ENCODE measurements at regions not wholly inside any gene's neighbourhood (a gene's known extent, or its start where the extent isn't known, plus 50 kb on each side); places are given as distances from the start of the nearest gene placed in this dataset.
A peak's percentile ranks its signal among the peaks of the same experiment; 100 is the strongest.

GRCh38 chr5:74242516-74242915 is 398.0 kb downstream of the ENC1 start:
- in situ Hi-C loops (cut with MboI; ENCODE audit: low pct_unique_long_range_greater_than_20kb in 2 of 9, low sequenced_read_pairs in 9 of 9, unreplicated experiment in 9 of 9): no loop called here
- H3K4me3 ChIP-seq: no peak overlapping the region
- WGBS, 10 experiments: 28 to 83% (median 63%) methylated on average over 1 to 3 of the region's 3 CpGs; no CpG with 5 or more reads in 2 of the 10 experiments
- H3K4me1 ChIP-seq (replicated peaks in 1 of 2): no peaks in the 10 kb centered on the region
- H3K27ac ChIP-seq: no peak overlapping the region
- no peak for ATAC-seq (replicated peaks in 6 of 8)

GRCh38 chr5:74241751-74242140 is 398.8 kb downstream of the ENC1 start:
- ATAC-seq (replicated peaks in 6 of 8): peak in 3 of 8 experiments; percentile 44 to 94 (median 77)
- Histone ChIP-seq H3K4me1 (replicated peaks in 1 of 2) (no peaks in the 10 kb centered on the region), H3K27ac (no peak overlapping the region), H3K4me3 (no peak overlapping the region)
- in situ Hi-C loops (cut with MboI; ENCODE audit: low pct_unique_long_range_greater_than_20kb in 2 of 9, low sequenced_read_pairs in 9 of 9, unreplicated experiment in 9 of 9): no loop called here
- WGBS, 10 experiments: 64 to 100% (median 83%) methylated on average over 1 to 2 of the region's 2 CpGs; no CpG with 5 or more reads in 5 of the 10 experiments

GRCh38 chr5:74240783-74241750 is 399.5 kb downstream of the ENC1 start:
- in situ Hi-C loops (cut with MboI; ENCODE audit: low pct_unique_long_range_greater_than_20kb in 2 of 9, low sequenced_read_pairs in 9 of 9, unreplicated experiment in 9 of 9): no loop called here
- Histone ChIP-seq H3K27ac (no peak overlapping the region), H3K4me3 (no peak overlapping the region), H3K4me1 (replicated peaks in 1 of 2) (no peaks in the 10 kb centered on the region)
- 20 to 100% (median 59%) methylated on average over 1 to 5 of the region's 5 CpGs; no CpG with 5 or more reads in 2 of the 10 experiments for WGBS, 10 experiments
- no peak for ATAC-seq (replicated peaks in 6 of 8)

- WGBS, 10 experiments: 83 to 100% (median 94%) methylated on average over 1 to 2 of the region's 2 CpGs; no CpG with 5 or more reads in 2 of the 10 experiments
- H3K4me3 ChIP-seq: no peak overlapping the region
- ATAC-seq (replicated peaks in 6 of 8): no peak
- H3K27ac ChIP-seq: no peak overlapping the region
- in situ Hi-C loops (cut with MboI; ENCODE audit: low pct_unique_long_range_greater_than_20kb in 2 of 9, low sequenced_read_pairs in 9 of 9, unreplicated experiment in 9 of 9): no loop called here
- no peaks in the 10 kb centered on the region for H3K4me1 ChIP-seq (replicated peaks in 1 of 2)
These were observed 401.3 kb downstream of the ENC1 start for GRCh38 chr5:74239261-74239660.

- in situ Hi-C loops (cut with MboI; ENCODE audit: low pct_unique_long_range_greater_than_20kb in 2 of 9, low sequenced_read_pairs in 9 of 9, unreplicated experiment in 9 of 9): no loop called here
- H3K4me3 ChIP-seq: no peak overlapping the region
- no peak overlapping the region for H3K27ac ChIP-seq
- ATAC-seq (replicated peaks in 6 of 8): no peak
- WGBS, 10 experiments: 43 to 97% (median 74%) methylated on average over 1 to 3 of the region's 3 CpGs; no CpG with 5 or more reads in 2 of the 10 experiments
- H3K4me1 ChIP-seq (replicated peaks in 1 of 2): no peaks in the 10 kb centered on the region
These were observed 402.9 kb downstream of the ENC1 start for GRCh38 chr5:74237571-74238145.

- ATAC-seq (replicated peaks in 6 of 8): no peak
- in situ Hi-C loops (cut with MboI; ENCODE audit: low pct_unique_long_range_greater_than_20kb in 2 of 9, low sequenced_read_pairs in 9 of 9, unreplicated experiment in 9 of 9): no loop called here
- no peak overlapping the region for H3K4me3 ChIP-seq
- H3K27ac ChIP-seq: no peak overlapping the region
- H3K4me1 ChIP-seq (replicated peaks in 1 of 2): no peaks in the 10 kb centered on the region
These were observed 405.0 kb downstream of the ENC1 start for GRCh38 chr5:74235552-74235951.

GRCh38 chr5:74233571-74233970 is 407.0 kb downstream of the ENC1 start:
- ATAC-seq (replicated peaks in 6 of 8): no peak
- in situ Hi-C loops (cut with MboI; ENCODE audit: low pct_unique_long_range_greater_than_20kb in 2 of 9, low sequenced_read_pairs in 9 of 9, unreplicated experiment in 9 of 9): no loop called here
- 17 to 100% (median 65%) methylated on average over 1 of the region's 1 CpG; no CpG with 5 or more reads in 4 of the 10 experiments for WGBS, 10 experiments
- Histone ChIP-seq H3K4me3 (no peak overlapping the region), H3K27ac (no peak overlapping the region), H3K4me1 (replicated peaks in 1 of 2) (no peaks in the 10 kb centered on the region)

GRCh38 chr5:74233091-74233490 is 407.4 kb downstream of the ENC1 start:
- Histone ChIP-seq H3K27ac (no peak overlapping the region), H3K4me1 (replicated peaks in 1 of 2) (no peaks in the 10 kb centered on the region), H3K4me3 (no peak overlapping the region)
- in situ Hi-C loops (cut with MboI; ENCODE audit: low pct_unique_long_range_greater_than_20kb in 2 of 9, low sequenced_read_pairs in 9 of 9, unreplicated experiment in 9 of 9): no loop called here
- ATAC-seq (replicated peaks in 6 of 8): no peak

- no peaks in the 10 kb centered on the region for H3K4me1 ChIP-seq (replicated peaks in 1 of 2)
- WGBS, 10 experiments: 61 to 100% (median 83%) methylated on average over 1 to 2 of the region's 2 CpGs; no CpG with 5 or more reads in 5 of the 10 experiments
- in situ Hi-C loops (cut with MboI; ENCODE audit: low pct_unique_long_range_greater_than_20kb in 2 of 9, low sequenced_read_pairs in 9 of 9, unreplicated experiment in 9 of 9): no loop called here
- H3K4me3 ChIP-seq: no peak overlapping the region
- ATAC-seq (replicated peaks in 6 of 8): peak in 2 of 8 experiments; percentile 72 to 85
- H3K27ac ChIP-seq: no peak overlapping the region
These were observed 408.3 kb downstream of the ENC1 start for GRCh38 chr5:74232276-74232675.

GRCh38 chr5:74231697-74232096 is 408.8 kb downstream of the ENC1 start:
- no peak for ATAC-seq (replicated peaks in 6 of 8)
- Histone ChIP-seq H3K4me1 (replicated peaks in 1 of 2) (no peaks in the 10 kb centered on the region), H3K27ac (no peak overlapping the region), H3K4me3 (no peak overlapping the region)
- 30 to 100% (median 87%) methylated on average over 1 to 5 of the region's 5 CpGs; no CpG with 5 or more reads in 1 of the 10 experiments for WGBS, 10 experiments
- in situ Hi-C loops (cut with MboI; ENCODE audit: low pct_unique_long_range_greater_than_20kb in 2 of 9, low sequenced_read_pairs in 9 of 9, unreplicated experiment in 9 of 9): no loop called here

GRCh38 chr5:74226716-74227485 is 413.6 kb downstream of the ENC1 start:
- no peak for ATAC-seq (replicated peaks in 6 of 8)
- H3K4me1 ChIP-seq (replicated peaks in 1 of 2): no peaks in the 10 kb centered on the region
- H3K4me3 ChIP-seq: no peak overlapping the region
- in situ Hi-C loops (cut with MboI; ENCODE audit: low pct_unique_long_range_greater_than_20kb in 2 of 9, low sequenced_read_pairs in 9 of 9, unreplicated experiment in 9 of 9): no loop called here
- no peak overlapping the region for H3K27ac ChIP-seq
- 0 to 78% (median 50%) methylated on average over 1 to 4 of the region's 4 CpGs; no CpG with 5 or more reads in 2 of the 10 experiments for whole genome bisulfite sequencing, 10 experiments

- no peak for ATAC-seq (replicated peaks in 6 of 8)
- Histone ChIP-seq H3K27ac (no peak overlapping the region), H3K4me3 (no peak overlapping the region), H3K4me1 (replicated peaks in 1 of 2) (no peaks in the 10 kb centered on the region)
- in situ Hi-C loops (cut with MboI; ENCODE audit: low pct_unique_long_range_greater_than_20kb in 2 of 9, low sequenced_read_pairs in 9 of 9, unreplicated experiment in 9 of 9): no loop called here
These were observed 414.9 kb downstream of the ENC1 start for GRCh38 chr5:74225587-74225986.

GRCh38 chr5:74224331-74224730 is 416.2 kb downstream of the ENC1 start:
- in situ Hi-C loops (cut with MboI; ENCODE audit: low pct_unique_long_range_greater_than_20kb in 2 of 9, low sequenced_read_pairs in 9 of 9, unreplicated experiment in 9 of 9): no loop called here
- no peak overlapping the region for H3K27ac ChIP-seq
- ATAC-seq (replicated peaks in 6 of 8): no peak
- no peaks in the 10 kb centered on the region for H3K4me1 ChIP-seq (replicated peaks in 1 of 2)
- no peak overlapping the region for H3K4me3 ChIP-seq
